Loucy (cell line): ENCODE measurements at regions not wholly inside any gene's neighbourhood (a gene's known extent, or its start where the extent isn't known, plus 50 kb on each side); places are given as distances from the start of the nearest gene placed in this dataset.
"Not testable (repeated sequence)": the region's sequence is repeated elsewhere in the genome, so short reads cannot be mapped to it uniquely, and the experiment has no call there.

Experiments used
- H2AFZ ChIP-seq: fragments of 200-600 bp; sonication (generic); 2 replicates; pipeline ENCODE4 v1.6.0; 2016; ENCODE audit warnings: antibody characterized with exemption, mild to moderate bottlenecking, low read length, moderate library complexity
- H3F3A ChIP-seq: fragments of 200-600 bp; 2 replicates; pipeline ENCODE4 v1.6.0; 2016; ENCODE audit warnings: antibody characterized with exemption, low read depth, mild to moderate bottlenecking
- H3K27me3 ChIP-seq: fragments of 200-600 bp; sonication (generic); 2 replicates; pipeline ENCODE4 v1.6.1; 2014; ENCODE audit warnings: low read length, mild to moderate bottlenecking; ENCODE audit not compliant: insufficient read depth, poor library complexity, severe bottlenecking
- H3K36me3 ChIP-seq: fragments of 200-600 bp; sonication (generic); 2 replicates; pipeline ENCODE4 v1.6.1; 2016; ENCODE audit warnings: low read length; ENCODE audit not compliant: insufficient read depth
- H3K4me1 ChIP-seq: fragments of 200-600 bp; sonication (generic); 2 replicates; pipeline ENCODE4 v1.5.1; 2014; ENCODE audit warnings: low read length, mild to moderate bottlenecking; ENCODE audit not compliant: insufficient read depth, poor library complexity, severe bottlenecking
- H3K4me2 ChIP-seq: fragments of 200-600 bp; sonication (generic); 2 replicates; pipeline ENCODE4 v1.6.0; 2014; ENCODE audit warnings: antibody characterized with exemption, low read length, low read depth, mild to moderate bottlenecking; ENCODE audit not compliant: poor library complexity, severe bottlenecking
- H3K4me3 ChIP-seq: fragments of 200-600 bp; sonication (generic); 2 replicates; pipeline ENCODE4 v1.5.1; 2014; ENCODE audit warnings: low read length, mild to moderate bottlenecking, mixed read lengths; ENCODE audit not compliant: poor library complexity, severe bottlenecking
- H3K79me2 ChIP-seq: fragments of 200-600 bp; sonication (generic); 2 replicates; pipeline ENCODE4 v1.6.1; 2014; ENCODE audit warnings: low read length; ENCODE audit not compliant: insufficient read depth
- H3K9ac ChIP-seq: fragments of 200-600 bp; sonication (generic); 2 replicates; pipeline ENCODE4 v1.6.0; 2014; ENCODE audit warnings: mild to moderate bottlenecking, low read depth, low read length, moderate library complexity; ENCODE audit not compliant: poor library complexity, severe bottlenecking
- H3K9me2 ChIP-seq: fragments of 200-600 bp; sonication (generic); replicated peaks from 2 replicates; pipeline ENCODE4 v1.6.1; 2016; ENCODE audit warnings: low read depth, low read length, mixed read lengths
- H3K9me3 ChIP-seq: fragments of 200-600 bp; sonication (generic); 2 replicates; pipeline ENCODE4 v1.6.1; 2014; ENCODE audit warnings: mild to moderate bottlenecking, antibody characterized with exemption, low read length, low read depth; ENCODE audit not compliant: insufficient read depth
- H4K20me1 ChIP-seq: fragments of 200-600 bp; sonication (generic); 2 replicates; pipeline ENCODE4 v1.6.0; 2014; ENCODE audit warnings: antibody characterized with exemption, low read length, mild to moderate bottlenecking; ENCODE audit not compliant: insufficient read depth, poor library complexity, severe bottlenecking
- EZH2phosphoT487 ChIP-seq: fragments of 200-600 bp; IDR thresholded peaks from 2 replicates; pipeline ENCODE4 v1.6.1; 2018; ENCODE audit warnings: antibody characterized with exemption, mild to moderate bottlenecking, moderate library complexity, borderline replicate concordance
- TF ChIP-seq, protein P1 (sequence below): fragments of 200-600 bp; sonication (generic); conservative IDR thresholded peaks from 2 replicates; pipeline ENCODE4 v1.5.1; 2014; ENCODE audit warnings: mild to moderate bottlenecking, antibody characterized with exemption, low read length

DNA sequence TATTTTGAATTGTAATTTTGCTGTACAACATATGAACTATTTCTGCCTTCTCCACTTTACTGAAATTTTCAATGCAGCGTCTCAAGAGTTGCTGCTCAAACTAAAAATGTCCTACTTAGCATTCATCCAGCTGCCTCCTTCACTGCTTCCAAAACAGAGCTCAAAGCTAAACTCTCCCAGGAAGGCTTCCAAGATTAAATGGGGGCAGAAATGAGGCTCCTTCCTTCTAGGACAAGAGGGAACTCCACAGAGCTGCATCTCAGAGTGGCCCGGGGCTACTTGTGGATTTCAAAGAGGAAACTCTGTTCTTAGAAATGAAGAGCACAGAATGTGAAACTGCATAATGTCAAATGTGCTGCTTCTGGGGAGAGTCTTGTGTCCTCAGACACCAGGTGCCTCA, 295.9 kb upstream of the NCAM1 start:
- Histone ChIP-seq H4K20me1 (no peaks in the 10 kb centered on the region), H3K4me2 (no peak overlapping the region), H3F3A (no peaks in the 10 kb centered on the region), H3K36me3 (no peaks in the 10 kb centered on the region), H3K9me2 (no peaks in the 10 kb centered on the region), H3K27me3 (no peaks in the 10 kb centered on the region), H3K9me3 (no peaks in the 10 kb centered on the region), H3K4me3 (no peak overlapping the region), H3K9ac (no peak overlapping the region), H3K4me1 (no peaks in the 10 kb centered on the region), H2AFZ (no peak overlapping the region), H3K79me2 (no peaks in the 10 kb centered on the region)
- TF ChIP-seq, protein P1, sequence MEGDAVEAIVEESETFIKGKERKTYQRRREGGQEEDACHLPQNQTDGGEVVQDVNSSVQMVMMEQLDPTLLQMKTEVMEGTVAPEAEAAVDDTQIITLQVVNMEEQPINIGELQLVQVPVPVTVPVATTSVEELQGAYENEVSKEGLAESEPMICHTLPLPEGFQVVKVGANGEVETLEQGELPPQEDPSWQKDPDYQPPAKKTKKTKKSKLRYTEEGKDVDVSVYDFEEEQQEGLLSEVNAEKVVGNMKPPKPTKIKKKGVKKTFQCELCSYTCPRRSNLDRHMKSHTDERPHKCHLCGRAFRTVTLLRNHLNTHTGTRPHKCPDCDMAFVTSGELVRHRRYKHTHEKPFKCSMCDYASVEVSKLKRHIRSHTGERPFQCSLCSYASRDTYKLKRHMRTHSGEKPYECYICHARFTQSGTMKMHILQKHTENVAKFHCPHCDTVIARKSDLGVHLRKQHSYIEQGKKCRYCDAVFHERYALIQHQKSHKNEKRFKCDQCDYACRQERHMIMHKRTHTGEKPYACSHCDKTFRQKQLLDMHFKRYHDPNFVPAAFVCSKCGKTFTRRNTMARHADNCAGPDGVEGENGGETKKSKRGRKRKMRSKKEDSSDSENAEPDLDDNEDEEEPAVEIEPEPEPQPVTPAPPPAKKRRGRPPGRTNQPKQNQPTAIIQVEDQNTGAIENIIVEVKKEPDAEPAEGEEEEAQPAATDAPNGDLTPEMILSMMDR, result no peak
- TF ChIP-seq EZH2phosphoT487, result no peak

DNA sequence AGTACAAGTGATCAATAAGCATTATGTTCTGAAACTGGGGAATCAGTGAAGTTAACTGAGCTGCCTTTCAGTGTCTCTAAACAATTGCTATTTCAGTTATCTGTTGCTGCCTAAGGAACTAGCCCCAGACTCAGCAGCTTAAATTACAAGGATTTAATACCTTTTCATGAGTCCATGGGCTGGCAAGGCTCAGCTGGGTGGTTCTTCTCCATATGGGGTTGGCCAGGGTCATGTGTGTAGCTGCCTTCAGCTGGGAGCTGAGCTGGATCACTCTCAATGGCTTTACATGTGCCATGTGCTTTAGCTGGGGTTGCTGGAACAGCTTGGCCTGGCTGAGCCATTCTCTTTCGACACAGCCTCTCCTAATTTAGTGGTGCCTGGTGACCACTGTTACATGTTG, 295.0 kb upstream of the NCAM1 start:
- Histone ChIP-seq H3F3A (no peaks in the 10 kb centered on the region), H4K20me1 (no peaks in the 10 kb centered on the region), H3K79me2 (no peaks in the 10 kb centered on the region), H3K9me3 (no peaks in the 10 kb centered on the region), H3K36me3 (no peaks in the 10 kb centered on the region), H3K4me2 (no peak overlapping the region), H3K9ac (no peak overlapping the region), H3K4me1 (no peaks in the 10 kb centered on the region), H3K4me3 (no peak overlapping the region), H2AFZ (no peak overlapping the region), H3K27me3 (no peaks in the 10 kb centered on the region), H3K9me2 (no peaks in the 10 kb centered on the region)
- TF ChIP-seq, protein P1, result no peak
- no peak for TF ChIP-seq EZH2phosphoT487

DNA sequence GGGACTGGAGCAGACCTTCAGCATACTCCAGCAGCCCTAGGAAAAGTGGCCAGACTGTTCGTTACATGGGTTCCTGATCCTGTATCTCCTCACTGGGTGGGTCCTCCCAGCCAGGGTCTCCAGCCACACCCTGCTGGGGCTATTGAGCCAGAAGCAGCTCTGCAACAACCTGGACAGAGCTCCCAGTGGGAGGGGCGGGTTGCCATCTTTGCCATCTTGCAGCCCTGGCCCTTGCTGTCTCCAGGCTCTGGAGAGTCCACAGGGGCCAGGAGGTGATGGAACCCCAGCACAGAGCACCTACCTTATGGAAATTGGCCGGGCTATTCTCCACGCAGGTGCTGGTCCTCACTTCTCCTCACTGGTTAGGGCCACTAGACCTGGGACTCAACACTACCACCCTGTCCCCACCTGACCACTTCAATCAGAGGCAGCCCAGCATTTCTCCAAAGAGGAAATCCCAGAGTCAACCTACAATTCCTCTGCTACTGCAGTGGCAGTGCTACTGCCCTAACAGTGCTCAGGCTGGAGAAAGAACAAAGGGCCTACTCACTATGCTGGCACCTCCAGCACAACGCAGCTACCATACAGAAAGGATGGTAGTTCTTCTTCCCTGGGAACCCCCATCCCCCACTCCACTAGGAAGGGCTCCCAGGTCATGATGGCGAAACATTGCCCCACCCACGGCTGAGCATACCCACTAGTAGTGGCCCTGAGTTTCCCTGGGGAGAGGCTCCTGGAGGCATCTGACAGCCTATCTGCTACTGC, 290.2 kb upstream of the NCAM1 start:
- H3K36me3 ChIP-seq, result no peaks in the 10 kb centered on the region

DNA sequence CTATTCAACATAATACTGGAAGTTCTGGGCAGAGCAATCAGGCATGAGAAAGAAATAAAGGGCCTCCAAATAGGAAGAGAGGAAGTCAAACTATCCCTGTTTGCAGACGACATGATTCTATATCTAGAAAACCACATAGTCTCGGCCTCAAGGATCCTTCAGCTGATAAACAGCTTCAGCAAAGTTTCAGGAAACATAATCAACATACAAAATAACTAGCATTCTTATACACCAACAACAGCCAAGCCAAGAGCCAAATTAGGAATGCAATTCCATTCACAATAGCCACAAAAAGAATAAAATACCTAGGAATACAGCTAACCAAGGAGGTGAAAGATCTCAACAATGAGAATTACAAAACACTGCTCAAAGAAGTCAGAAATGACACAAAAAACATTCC, 287.8 kb upstream of the NCAM1 start:
- not testable (repeated sequence) for H3F3A ChIP-seq, H3K4me3 ChIP-seq

More for the DNA sequence above, 290.2 kb upstream of the NCAM1 start:
- H2AFZ ChIP-seq, result no peak overlapping the region
- H3K9ac ChIP-seq, result no peak overlapping the region
- no peaks in the 10 kb centered on the region for H3K9me3 ChIP-seq
- H4K20me1 ChIP-seq, result no peaks in the 10 kb centered on the region
- H3K27me3 ChIP-seq, result no peaks in the 10 kb centered on the region
- no peaks in the 10 kb centered on the region for H3K9me2 ChIP-seq
- no peaks in the 10 kb centered on the region for H3K79me2 ChIP-seq
- H3F3A ChIP-seq, result no peaks in the 10 kb centered on the region
- no peak overlapping the region for H3K4me2 ChIP-seq
- TF ChIP-seq, protein P1, result no peak
- TF ChIP-seq EZH2phosphoT487, result no peak
- H3K4me1 ChIP-seq, result no peaks in the 10 kb centered on the region
- H3K4me3 ChIP-seq, result no peak overlapping the region

More for the DNA sequence above, 287.8 kb upstream of the NCAM1 start:
- H3K9ac ChIP-seq, H3K27me3 ChIP-seq, H3K9me3 ChIP-seq, H3K4me1 ChIP-seq, H3K4me2 ChIP-seq, H3K9me2 ChIP-seq, H3K79me2 ChIP-seq, H4K20me1 ChIP-seq, H2AFZ ChIP-seq, H3K36me3 ChIP-seq: not testable (repeated sequence)
